Panc1 (cell line): ENCODE measurements at regions not wholly inside any gene's neighbourhood (a gene's known extent, or its start where the extent isn't known, plus 50 kb on each side); places are given as distances from the start of the nearest gene placed in this dataset.

Experiments
- CTCF ChIP-seq: fragments of 450-650 bp; IDR thresholded peaks from 2 replicates; pipeline ENCODE4 v1.5.1; 2017; ENCODE audit warnings: mild to moderate bottlenecking
- POLR2AphosphoS5 ChIP-seq: IDR thresholded peaks from 2 replicates; pipeline ENCODE4 v1.6.1; 2012; ENCODE audit warnings: mild to moderate bottlenecking, low read depth, low read length, moderate library complexity
- REST ChIP-seq, 2 experiments: IDR thresholded peaks; 2 replicates each; pipeline ENCODE4 v1.6.1; 2011 to 2012; ENCODE audit warnings: low read depth in 2 of 2, control low read depth in 1 of 2, low read length in 1 of 2, mild to moderate bottlenecking in 1 of 2, moderate library complexity in 1 of 2; ENCODE audit not compliant: insufficient read depth in 1 of 2
- SIN3A ChIP-seq: IDR thresholded peaks from 2 replicates; pipeline ENCODE4 v1.6.1; 2012; ENCODE audit warnings: low read depth, mild to moderate bottlenecking, low read length, moderate library complexity, borderline replicate concordance; ENCODE audit not compliant: insufficient read depth
- TCF7L2 ChIP-seq: IDR thresholded peaks from 2 replicates; pipeline ENCODE4 v1.6.1; 2011; ENCODE audit warnings: mild to moderate bottlenecking, low read depth, low read length, inconsistent platforms

- TF ChIP-seq CTCF (no peak), POLR2AphosphoS5 (no peak), SIN3A (no peak), TCF7L2 (no peak), REST (IDR thresholded peaks at IDR 0.05; ENCODE audit: insufficient read depth in 1 of 2, low read depth in 2 of 2, low read length in 1 of 2) (no peak)
Observed at GRCh38 chr5:135269931-135270421, 129.1 kb downstream of the MACROH2A1 start.
